Dendritic cell treated with granulocyte-macrophage colony-stimulating factor and Interleukin-4, amounts not matched to agents 40 ng/mL and 50 ng/mL, for 4 days (primary cell): ENCODE measurements at regions not wholly inside any gene's neighbourhood (a gene's known extent, or its start where the extent isn't known, plus 50 kb on each side); places are given as distances from the start of the nearest gene placed in this dataset.

Experiments
- H3K27ac Mint-ChIP-seq: one replicate; pipeline ENCODE4 v1.8.0; 2022; ENCODE audit warnings: mild to moderate bottlenecking, mixed read lengths
- H3K27me3 Mint-ChIP-seq: one replicate; pipeline ENCODE4 v1.8.0; 2022; ENCODE audit warnings: mild to moderate bottlenecking, mixed read lengths
- H3K36me3 Mint-ChIP-seq: one replicate; pipeline ENCODE4 v1.8.0; 2022; ENCODE audit warnings: low read depth, mixed read lengths
- H3K4me1 Mint-ChIP-seq: one replicate; pipeline ENCODE4 v1.8.0; 2022; ENCODE audit warnings: low read depth, mixed read lengths
- H3K4me3 Mint-ChIP-seq: one replicate; pipeline ENCODE4 v1.8.0; 2022; ENCODE audit warnings: mild to moderate bottlenecking, moderate library complexity, mixed read lengths
- H3K9me3 Mint-ChIP-seq: one replicate; pipeline ENCODE4 v1.8.0; 2022; ENCODE audit warnings: mixed read lengths
- intact Hi-C: fragments of 100-400 bp; cut with micrococcal nuclease; formaldehyde crosslinking; loops from one replicate; pipeline ENCODE4 v1.15.0; 2022

DNA sequence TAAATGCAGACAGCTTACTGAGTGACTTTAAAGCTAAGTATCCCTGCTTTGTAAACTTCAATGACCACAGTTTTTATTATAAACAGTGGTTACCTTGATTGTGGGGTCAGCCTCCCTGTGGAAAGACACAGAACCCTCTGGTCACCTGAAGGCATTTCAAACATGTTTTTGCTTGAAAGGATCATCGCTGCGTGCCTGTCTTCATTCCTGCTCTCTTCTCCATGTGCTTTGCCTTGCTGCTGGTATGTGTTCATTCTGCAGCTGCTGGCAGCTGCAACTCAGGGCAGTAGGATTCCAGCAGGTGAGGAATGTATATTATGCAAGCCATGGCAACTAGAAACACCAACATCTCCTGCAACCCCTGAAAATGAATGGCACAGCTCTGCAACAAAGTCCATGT, 81.0 kb upstream of the VAV3 start:
- Mint-ChIP-seq H3K27ac (no peak overlapping the region), H3K9me3 (no peaks in the 10 kb centered on the region), H3K4me1 (peaks cover 72% of the 10 kb centered on the region), H3K4me3 (no peak overlapping the region), H3K36me3 (peaks cover 6% of the 10 kb centered on the region), H3K27me3 (no peaks in the 10 kb centered on the region)
- intact Hi-C loops: loop anchor here (5.0 kb wide), 2 partner anchors 71 to 259 kb away; no protein-coding TSS in a partner anchor

DNA sequence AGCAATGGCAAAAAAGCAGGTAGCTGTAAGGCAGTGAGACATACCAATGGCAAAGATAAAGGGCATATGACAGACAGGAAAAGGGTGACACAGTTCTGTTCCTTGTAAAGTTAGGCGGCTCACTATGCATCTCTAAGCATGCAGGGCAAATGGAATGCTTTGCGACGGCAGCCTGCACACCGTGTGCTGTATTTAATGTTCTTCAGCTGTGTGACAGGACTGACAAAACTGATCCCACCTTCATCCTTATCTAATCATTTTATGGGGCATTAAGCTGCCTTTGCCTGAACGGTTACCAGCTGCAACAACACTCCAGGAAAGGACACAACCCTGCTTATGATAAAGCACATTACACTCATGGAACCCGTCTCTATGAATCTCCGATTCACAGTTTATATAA, 80.5 kb upstream of the VAV3 start:
- Mint-ChIP-seq H3K9me3 (no peaks in the 10 kb centered on the region), H3K36me3 (peaks cover 6% of the 10 kb centered on the region), H3K4me1 (peaks cover 72% of the 10 kb centered on the region), H3K27me3 (no peaks in the 10 kb centered on the region), H3K27ac (no peak overlapping the region), H3K4me3 (no peak overlapping the region)
- intact Hi-C loops: loop anchor here (5.0 kb wide), 2 partner anchors 72 to 258 kb away; no protein-coding TSS in a partner anchor

DNA sequence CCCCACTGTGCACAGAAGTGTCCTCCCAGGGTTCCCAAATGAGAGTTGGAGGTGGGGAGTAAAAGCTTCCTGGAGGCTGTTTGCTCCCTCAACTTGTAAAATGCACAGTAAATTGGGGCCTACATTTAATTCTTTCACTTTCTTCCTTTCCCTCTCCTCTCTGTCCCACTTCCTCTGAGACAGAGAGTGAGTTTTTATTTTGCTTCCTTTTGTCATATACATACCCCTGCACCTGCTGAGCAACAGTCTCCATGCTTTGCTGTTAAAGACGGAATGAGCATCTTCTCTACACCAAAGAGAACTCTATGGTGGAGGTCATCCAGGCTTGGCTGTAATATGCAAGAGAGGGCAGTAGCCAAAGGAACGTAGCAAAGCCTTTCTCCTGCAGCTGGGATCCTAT, 79.3 kb upstream of the VAV3 start:
- H3K36me3 Mint-ChIP-seq: peaks cover 6% of the 10 kb centered on the region
- peak overlapping the region; percentile 74 for H3K27ac Mint-ChIP-seq
- H3K4me1 Mint-ChIP-seq: peaks cover 70% of the 10 kb centered on the region

DNA sequence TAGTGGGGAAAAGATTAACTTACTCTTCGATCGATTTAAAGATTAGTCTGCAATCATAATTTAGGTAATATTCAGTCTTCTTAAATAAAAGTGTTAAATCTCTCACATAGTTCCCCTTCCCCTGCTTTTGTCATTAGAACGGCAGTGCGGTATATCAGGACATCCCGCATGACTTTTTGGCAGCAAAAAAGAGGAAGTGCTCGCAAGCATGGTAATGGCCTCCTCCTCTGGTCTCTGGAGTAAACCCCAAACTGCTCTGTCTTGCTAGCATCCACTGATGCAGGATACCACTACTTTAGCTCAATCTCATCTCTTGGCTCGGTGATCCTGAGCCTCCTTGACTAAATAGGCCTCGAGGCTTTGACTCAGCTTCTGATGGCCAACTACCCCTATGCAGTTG, 78.7 kb upstream of the VAV3 start:
- H3K36me3 Mint-ChIP-seq: peaks cover 6% of the 10 kb centered on the region
- peaks cover 69% of the 10 kb centered on the region for H3K4me1 Mint-ChIP-seq
- no peak overlapping the region for H3K4me3 Mint-ChIP-seq
- intact Hi-C loops: loop anchor here (5.0 kb wide), 1 partner anchor 71 kb away; no protein-coding TSS in a partner anchor
- H3K27me3 Mint-ChIP-seq: no peaks in the 10 kb centered on the region
- no peaks in the 10 kb centered on the region for H3K9me3 Mint-ChIP-seq
- peak overlapping the region; percentile 74 for H3K27ac Mint-ChIP-seq

More for the DNA sequence above, 79.3 kb upstream of the VAV3 start:
- Mint-ChIP-seq H3K9me3 (no peaks in the 10 kb centered on the region), H3K4me3 (no peak overlapping the region), H3K27me3 (no peaks in the 10 kb centered on the region)
- intact Hi-C loops: loop anchor here (5.0 kb wide), 1 partner anchor 72 kb away; no protein-coding TSS in a partner anchor

DNA sequence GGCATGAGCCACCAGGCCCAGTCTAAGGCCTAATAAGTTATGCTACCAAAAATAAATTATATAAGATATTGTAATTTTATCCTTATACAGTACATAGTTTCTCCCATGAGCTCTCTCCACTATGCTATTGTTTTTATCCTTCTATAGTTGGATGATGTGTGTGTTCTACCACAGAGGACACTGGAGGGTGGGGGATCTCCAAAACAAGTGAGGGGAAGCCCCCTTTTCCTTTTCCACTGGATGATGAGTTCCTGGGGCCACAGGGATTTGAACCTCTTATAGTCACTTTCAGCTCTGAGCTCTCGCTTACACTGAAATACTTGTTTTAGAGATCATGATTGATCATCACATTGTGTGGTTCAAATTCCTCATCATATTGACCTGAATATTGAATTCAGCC, 77.6 kb upstream of the VAV3 start:
- Mint-ChIP-seq H3K4me1 (peaks cover 71% of the 10 kb centered on the region), H3K9me3 (no peaks in the 10 kb centered on the region), H3K27ac (no peak overlapping the region), H3K36me3 (peaks cover 6% of the 10 kb centered on the region), H3K4me3 (no peak overlapping the region), H3K27me3 (no peaks in the 10 kb centered on the region)
- intact Hi-C loops: loop anchor here (5.0 kb wide), 1 partner anchor 70 kb away; no protein-coding TSS in a partner anchor

DNA sequence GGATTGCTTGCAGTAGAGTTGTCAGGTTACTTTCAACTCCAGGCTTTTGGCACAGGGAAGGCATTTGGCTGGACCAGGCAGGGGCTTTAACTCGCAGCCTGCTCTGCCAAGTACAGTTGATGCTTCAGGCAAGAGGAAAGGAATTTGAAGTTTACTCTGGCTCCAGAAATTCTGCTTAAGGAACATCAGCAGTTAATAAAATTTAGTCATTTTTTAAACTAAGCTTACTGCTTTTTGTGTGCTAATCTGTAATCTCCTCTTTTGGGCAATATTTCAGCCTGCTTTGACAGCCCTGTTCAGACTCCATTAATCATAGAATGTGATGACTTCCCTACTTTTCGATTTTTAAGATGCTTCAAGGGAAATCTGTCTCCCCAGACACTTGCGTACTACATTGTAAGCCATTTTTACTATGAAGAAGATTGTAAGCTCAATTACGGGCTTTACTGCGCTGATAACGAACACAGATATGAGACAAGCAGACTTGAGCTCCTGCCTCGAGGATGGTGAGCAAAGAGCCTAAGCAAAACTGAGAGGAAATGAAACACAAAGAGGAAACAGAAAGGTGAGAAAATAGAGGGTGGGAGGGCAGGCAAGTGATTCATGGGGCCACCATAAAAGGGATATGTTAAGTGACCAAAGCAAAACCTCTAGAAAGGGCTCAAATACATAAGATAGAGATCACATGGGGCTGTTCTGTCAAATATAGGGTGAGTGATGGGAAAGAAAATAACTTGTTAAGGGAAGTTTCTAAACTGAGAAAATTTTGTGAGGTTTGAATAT, 76.6 kb upstream of the VAV3 start:
- peaks cover 65% of the 10 kb centered on the region for H3K4me1 Mint-ChIP-seq
- peak overlapping the region; percentile 68 for H3K27ac Mint-ChIP-seq
- no peaks in the 10 kb centered on the region for H3K9me3 Mint-ChIP-seq
- intact Hi-C loops: loop anchor here (5.0 kb wide), 1 partner anchor 69 kb away; no protein-coding TSS in a partner anchor
- no peaks in the 10 kb centered on the region for H3K27me3 Mint-ChIP-seq
- H3K36me3 Mint-ChIP-seq: peaks cover 6% of the 10 kb centered on the region
- no peak overlapping the region for H3K4me3 Mint-ChIP-seq

DNA sequence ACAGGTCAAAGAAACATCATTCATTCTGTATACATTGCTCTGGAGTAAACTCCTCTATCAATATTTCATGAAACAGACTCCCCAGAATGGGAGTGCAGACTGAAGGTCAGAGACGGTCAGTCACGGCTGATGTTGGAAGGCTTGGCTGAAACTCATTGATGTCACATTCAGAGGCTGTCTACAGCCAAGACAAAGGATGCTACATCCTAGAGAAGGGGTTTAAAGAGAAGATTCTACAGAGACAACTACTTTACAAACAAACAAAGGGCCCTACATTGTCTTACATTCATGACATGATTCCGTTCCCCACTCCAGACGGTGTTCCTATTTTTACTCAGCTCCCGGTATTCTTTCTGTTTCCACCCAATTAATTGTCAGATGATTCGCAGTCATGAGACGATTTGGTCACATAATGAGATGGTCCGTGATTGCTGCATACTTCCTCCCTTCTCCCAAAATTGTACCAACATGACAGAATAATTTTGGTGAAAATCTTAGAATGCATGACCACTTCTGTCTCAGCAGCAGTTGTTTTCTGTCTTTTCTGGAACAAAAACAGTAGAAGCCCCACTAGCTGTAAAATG, 73.8 kb upstream of the VAV3 start:
- H3K36me3 Mint-ChIP-seq: no peaks in the 10 kb centered on the region
- intact Hi-C loops: no loop called here
- peaks cover 49% of the 10 kb centered on the region for H3K4me1 Mint-ChIP-seq
- H3K27ac Mint-ChIP-seq: peak overlapping the region; percentile 69
- H3K4me3 Mint-ChIP-seq: peak overlapping the region; percentile 28
- H3K27me3 Mint-ChIP-seq: no peaks in the 10 kb centered on the region
- H3K9me3 Mint-ChIP-seq: no peaks in the 10 kb centered on the region

DNA sequence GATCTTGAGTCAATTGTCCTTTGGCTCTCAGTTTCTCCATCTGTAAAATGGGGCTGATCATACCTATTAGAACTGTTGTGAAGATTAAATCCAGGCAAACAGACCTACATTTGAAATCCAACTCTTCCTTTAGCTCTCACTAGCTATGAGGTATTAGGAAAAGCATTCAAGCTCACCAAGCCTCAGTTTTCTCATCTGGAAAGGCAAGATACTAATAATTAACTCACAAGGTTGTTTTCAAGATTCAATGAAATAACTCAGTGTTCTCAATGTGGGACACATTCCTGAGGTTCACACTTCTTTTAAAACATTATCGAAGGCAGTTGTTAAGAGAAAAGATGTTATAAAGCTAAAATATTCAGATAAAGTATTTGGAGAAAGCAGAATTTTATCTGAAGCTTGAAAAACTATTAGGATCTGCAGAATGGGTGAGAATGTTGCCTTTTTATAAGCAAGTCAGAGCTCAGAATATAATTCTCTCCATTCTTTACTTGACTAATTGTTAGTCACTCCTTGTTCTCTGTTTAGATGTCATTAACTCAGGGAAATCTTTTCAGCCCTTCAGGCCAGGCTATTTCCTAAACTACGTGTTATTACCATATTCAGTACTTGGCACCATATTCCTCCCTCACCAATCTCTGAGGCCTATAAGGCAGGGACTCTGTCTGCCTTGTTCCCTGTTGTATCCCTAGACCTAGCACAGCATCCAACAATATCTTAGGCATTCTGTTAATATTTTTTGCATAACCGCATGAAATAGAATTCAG, 72.0 kb upstream of the VAV3 start:
- intact Hi-C loops: no loop called here
- H3K36me3 Mint-ChIP-seq: no peaks in the 10 kb centered on the region
- no peaks in the 10 kb centered on the region for H3K27me3 Mint-ChIP-seq
- no peak overlapping the region for H3K4me3 Mint-ChIP-seq
- H3K4me1 Mint-ChIP-seq: peaks cover 34% of the 10 kb centered on the region
- H3K27ac Mint-ChIP-seq: no peak overlapping the region
- H3K9me3 Mint-ChIP-seq: no peaks in the 10 kb centered on the region

DNA sequence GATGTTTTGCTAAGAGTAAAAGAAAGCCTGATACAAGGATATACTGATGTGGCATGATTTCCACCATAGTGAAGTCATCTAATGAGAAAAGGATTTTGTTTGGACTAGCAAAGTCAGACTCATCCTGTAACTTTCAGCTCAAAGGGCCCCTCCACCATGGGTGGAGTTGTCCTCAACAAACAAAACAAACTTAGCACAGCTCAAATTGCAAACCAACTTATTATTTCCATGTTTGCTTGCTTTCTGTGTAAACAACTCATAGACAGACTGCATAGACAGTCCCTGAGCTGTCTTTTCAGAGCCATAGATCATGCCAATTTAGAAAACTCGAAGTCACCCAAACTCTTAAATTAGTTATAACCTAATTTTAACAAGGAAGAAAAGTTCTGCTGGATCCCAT, 69.4 kb upstream of the VAV3 start:
- Mint-ChIP-seq H3K9me3 (no peaks in the 10 kb centered on the region), H3K27me3 (no peaks in the 10 kb centered on the region), H3K36me3 (no peaks in the 10 kb centered on the region), H3K4me3 (no peak overlapping the region), H3K27ac (no peak overlapping the region), H3K4me1 (peaks cover 23% of the 10 kb centered on the region)
- intact Hi-C loops: no loop called here

DNA sequence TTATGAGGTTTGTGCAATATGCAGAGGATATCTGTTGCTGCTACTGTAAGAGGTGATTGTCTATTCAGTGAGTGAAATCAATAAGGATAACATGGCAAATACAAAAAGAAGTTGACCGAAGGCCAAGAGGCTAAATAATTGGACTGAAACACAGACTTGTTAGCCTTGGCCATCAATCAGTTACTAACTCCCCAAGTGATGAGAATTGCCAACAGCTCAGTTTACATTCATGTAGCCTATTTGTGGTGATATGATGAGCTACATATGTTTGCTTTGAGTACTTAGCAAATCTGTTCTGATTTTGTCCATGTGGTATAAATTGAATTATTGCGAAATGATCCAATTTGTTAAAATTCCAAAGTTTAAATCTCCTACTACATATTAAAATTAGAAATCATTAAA, 68.6 kb upstream of the VAV3 start:
- H3K9me3 Mint-ChIP-seq: no peaks in the 10 kb centered on the region
- no peaks in the 10 kb centered on the region for H3K36me3 Mint-ChIP-seq
- peaks cover 23% of the 10 kb centered on the region for H3K4me1 Mint-ChIP-seq
- no peak overlapping the region for H3K27ac Mint-ChIP-seq
- no peaks in the 10 kb centered on the region for H3K27me3 Mint-ChIP-seq
- intact Hi-C loops: no loop called here
- no peak overlapping the region for H3K4me3 Mint-ChIP-seq

DNA sequence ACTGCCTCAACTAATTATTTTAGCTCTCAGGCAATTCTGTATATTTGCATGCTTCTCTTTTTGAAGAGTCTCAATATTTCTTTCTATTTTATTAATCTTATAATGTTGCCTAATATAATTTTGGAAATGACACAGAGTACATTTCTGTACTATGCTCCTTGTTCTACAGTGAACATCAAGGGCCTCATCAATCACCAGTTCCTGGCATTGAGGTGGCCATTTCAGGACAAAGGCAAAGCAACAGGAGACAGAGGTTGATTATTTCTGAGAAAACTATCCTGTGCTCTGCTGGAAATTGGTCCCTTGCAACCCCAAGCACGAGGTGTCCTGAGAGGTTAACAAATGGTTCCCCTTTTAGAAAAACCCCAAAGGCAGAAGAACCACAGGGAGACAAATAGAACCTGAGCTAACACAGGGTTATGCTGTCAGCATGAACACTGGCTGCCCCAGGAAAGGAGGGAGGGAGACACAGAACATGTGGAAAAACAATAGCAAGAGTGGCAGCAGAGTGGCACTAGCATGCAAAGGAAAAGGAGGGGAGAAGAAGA, 63.9 kb upstream of the VAV3 start:
- Mint-ChIP-seq H3K4me3 (no peak overlapping the region), H3K36me3 (no peaks in the 10 kb centered on the region), H3K27ac (no peak overlapping the region), H3K27me3 (peaks cover 2% of the 10 kb centered on the region), H3K9me3 (no peaks in the 10 kb centered on the region), H3K4me1 (peaks cover 20% of the 10 kb centered on the region)
- intact Hi-C loops: no loop called here

DNA sequence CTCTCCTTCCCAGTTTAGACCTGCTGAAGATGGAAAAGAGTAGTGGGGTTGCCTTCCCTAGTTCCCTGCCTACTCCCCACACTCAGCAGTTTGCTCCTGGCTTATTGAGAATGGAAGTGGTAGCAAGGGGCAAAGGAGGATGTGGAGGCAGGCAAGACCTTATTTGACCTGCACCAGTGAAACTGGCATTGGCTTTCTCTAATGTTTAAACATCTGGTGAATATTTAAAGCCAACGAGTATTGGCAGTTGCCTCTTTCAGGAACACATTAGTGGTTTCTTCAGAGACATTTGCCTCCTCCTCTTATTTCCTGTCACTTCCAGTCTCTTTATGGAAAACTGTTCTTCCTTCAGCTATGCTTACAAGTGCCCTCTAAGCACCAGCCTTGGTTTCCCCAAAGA, 62.4 kb upstream of the VAV3 start:
- H3K27ac Mint-ChIP-seq: no peak overlapping the region
- H3K4me1 Mint-ChIP-seq: peaks cover 20% of the 10 kb centered on the region
- H3K36me3 Mint-ChIP-seq: no peaks in the 10 kb centered on the region
- intact Hi-C loops: no loop called here
- H3K27me3 Mint-ChIP-seq: peaks cover 2% of the 10 kb centered on the region
- no peak overlapping the region for H3K4me3 Mint-ChIP-seq
- no peaks in the 10 kb centered on the region for H3K9me3 Mint-ChIP-seq

DNA sequence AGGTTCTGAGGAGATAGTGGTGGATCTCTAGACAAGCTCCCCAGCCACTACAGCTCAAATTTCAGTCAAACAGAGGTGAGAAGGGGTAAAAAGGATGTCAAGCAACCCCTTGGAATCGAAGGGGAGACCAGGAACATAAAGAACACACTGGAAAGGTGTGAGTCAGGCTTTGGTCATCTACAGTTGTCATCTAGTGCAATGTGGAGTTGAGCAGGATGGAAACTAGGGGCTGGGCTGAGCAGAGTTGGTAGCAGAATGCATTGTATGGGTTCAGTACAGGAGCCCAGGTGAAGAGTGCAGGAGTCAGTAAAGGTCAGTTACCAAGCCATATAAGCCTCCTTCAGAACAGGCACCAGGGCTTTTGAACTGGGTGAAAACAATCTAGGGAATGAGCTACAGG, 52.7 kb upstream of the VAV3 start:
- intact Hi-C loops: no loop called here
- Mint-ChIP-seq H3K9me3 (no peaks in the 10 kb centered on the region), H3K4me3 (no peak overlapping the region), H3K27ac (no peak overlapping the region), H3K27me3 (no peaks in the 10 kb centered on the region), H3K36me3 (no peaks in the 10 kb centered on the region), H3K4me1 (peaks cover 5% of the 10 kb centered on the region)

DNA sequence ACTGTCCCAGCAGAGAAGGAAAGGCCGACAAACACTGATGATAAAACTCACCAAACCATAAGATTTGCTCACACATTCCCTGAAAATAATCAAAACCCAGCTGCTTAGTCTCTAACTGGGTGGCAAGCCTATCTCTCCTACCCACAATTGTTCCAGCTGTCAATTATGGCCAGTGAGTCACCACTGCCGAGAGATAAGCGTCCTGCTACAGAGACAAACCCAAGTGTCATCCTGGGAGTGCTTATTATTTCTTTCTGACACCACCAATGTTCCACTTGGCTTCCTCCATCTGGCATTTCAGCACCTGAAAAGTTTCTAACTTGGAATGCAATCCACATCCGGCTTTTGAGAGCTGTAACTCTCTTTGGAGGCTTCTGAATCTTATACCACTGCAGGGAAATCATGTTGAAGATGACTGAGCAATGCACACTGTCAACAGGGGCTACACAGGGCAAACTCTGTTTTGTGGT, 51.5 kb upstream of the VAV3 start:
- Mint-ChIP-seq H3K4me3 (no peak overlapping the region), H3K36me3 (no peaks in the 10 kb centered on the region), H3K27me3 (no peaks in the 10 kb centered on the region), H3K4me1 (peaks cover 5% of the 10 kb centered on the region), H3K9me3 (no peaks in the 10 kb centered on the region), H3K27ac (no peak overlapping the region)
- intact Hi-C loops: no loop called here
